ENCODE measurements at regions not wholly inside any gene's neighbourhood (a gene's known extent, or its start where the extent isn't known, plus 50 kb on each side); places are given as distances from the start of the nearest gene placed in this dataset.

- TF ChIP-seq SMAD5 (IDR thresholded peaks at IDR 0.05; ENCODE audit: low read depth), result no peak
- TF ChIP-seq RAD21 (IDR thresholded peaks at IDR 0.05; ENCODE audit: insufficient read depth, low read depth, low read length), result no peak
- no peak for TF ChIP-seq RUNX3 (IDR thresholded peaks at IDR 0.05; ENCODE audit: low read length)
- TF ChIP-seq NFYB (IDR thresholded peaks at IDR 0.05; ENCODE audit: insufficient read depth, low read depth, low read length), result no peak
- no peak for TF ChIP-seq ATF7 (IDR thresholded peaks at IDR 0.05; ENCODE audit: low read depth)
- no peak for TF ChIP-seq PAX5 (IDR thresholded peaks at IDR 0.05; ENCODE audit: borderline replicate concordance, low read depth, low read length)
Measured at GRCh38 chr20:57898332-57898731, 188.5 kb upstream of the PMEPA1 start (continued).

DNA sequence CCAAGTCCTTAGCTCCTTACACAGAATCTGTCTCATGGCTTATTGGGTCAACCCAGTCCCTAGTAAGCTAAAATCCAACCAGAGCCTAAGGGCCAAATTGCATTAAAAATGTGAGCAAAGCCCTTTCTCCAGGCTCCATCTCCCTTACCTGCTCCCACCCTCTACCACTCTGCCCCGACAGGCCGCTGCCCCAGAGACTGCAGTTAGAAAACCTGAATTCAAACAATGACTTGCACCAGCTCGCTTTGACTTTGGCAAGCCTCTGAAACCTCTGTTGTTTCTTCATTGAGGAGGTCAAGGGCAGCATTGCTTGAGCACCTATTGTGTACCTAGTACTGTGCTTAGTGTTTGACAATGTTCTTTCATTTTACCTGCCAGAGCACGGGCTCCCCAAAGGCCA lies 188.1 kb upstream of the PMEPA1 start:
- H3K27me3 ChIP-seq (replicated peaks in 1 of 2; ENCODE audit: control insufficient read depth in 2 of 2, insufficient read depth in 2 of 2, low read length in 1 of 2), result peaks cover 0 to 3% of the 10 kb centered on the region in 2 experiments; a peak in 2 of 4 replicates
- ChIA-PET RAD21 (ENCODE audit: unreplicated experiment) (interaction anchor here (0.6 kb wide), 1 partner anchor 243 kb away, joined by 5 read pairs; no protein-coding TSS in a partner anchor), SMC1A (ENCODE audit: uncharacterized antibody, unreplicated experiment) (no interaction called here), CTCF (no interaction called here), POLR2A (no interaction called here)
- intact Hi-C loops (cut with micrococcal nuclease; ENCODE audit: unreplicated experiment) (no loop called here), in situ Hi-C loops (cut with MboI) (no loop called here)
- H3K4me2 ChIP-seq (ENCODE audit: control insufficient read depth, insufficient read depth), result no peak overlapping the region
- H3K36me3 ChIP-seq (ENCODE audit: control insufficient read depth in 2 of 2, insufficient read depth in 2 of 2, low read length in 1 of 2), result no peaks in the 10 kb centered on the region
- no peak for FAIRE-seq
- ATAC-seq, result no peak
- no peak overlapping the region for H3K9ac ChIP-seq (ENCODE audit: control insufficient read depth, insufficient read depth, low read length)
- H3K4me1 ChIP-seq (ENCODE audit: control insufficient read depth, insufficient read depth, low read length), result no peaks in the 10 kb centered on the region
- H3K9me3 ChIP-seq (replicated peaks; ENCODE audit: control insufficient read depth, insufficient read depth, low read length), result no peaks in the 10 kb centered on the region
- no peak overlapping the region for H3K4me3 ChIP-seq
- H2AFZ ChIP-seq (ENCODE audit: control insufficient read depth, low read depth, low read length), result no peak overlapping the region
- H4K20me1 ChIP-seq (ENCODE audit: control insufficient read depth, insufficient read depth), result no peaks in the 10 kb centered on the region
- DNase-seq (ENCODE audit: low read depth, low spot score), result no peak
- 17% methylated on average over 4 of the region's 4 CpGs for WGBS (ENCODE audit: insufficient coverage, insufficient replicate concordance, low lambda C conversion rate, missing lambda C conversion rate)
- BruUV-seq (replicated peaks), result no TSS peak
- H3K27ac ChIP-seq (ENCODE audit: control insufficient read depth, insufficient read depth), result no peak overlapping the region
- TF ChIP-seq FOXK2 (IDR thresholded peaks at IDR 0.05) (no peak), ZNF384 (IDR thresholded peaks at IDR 0.05; ENCODE audit: borderline replicate concordance, low read depth, low read length) (no peak), CBX3 (IDR thresholded peaks at IDR 0.05; ENCODE audit: borderline replicate concordance, low read depth) (no peak), NKRF (conservative IDR thresholded peaks at IDR 0.05) (no peak), BCL3 (IDR thresholded peaks at IDR 0.05; ENCODE audit: borderline replicate concordance, insufficient read depth, low read depth, low read length, poor library complexity, severe bottlenecking) (no peak), SRF (IDR thresholded peaks at IDR 0.05; ENCODE audit: low read depth in 2 of 2, low read length in 2 of 2) (no peak)
- TF ChIP-seq, protein P1, sequence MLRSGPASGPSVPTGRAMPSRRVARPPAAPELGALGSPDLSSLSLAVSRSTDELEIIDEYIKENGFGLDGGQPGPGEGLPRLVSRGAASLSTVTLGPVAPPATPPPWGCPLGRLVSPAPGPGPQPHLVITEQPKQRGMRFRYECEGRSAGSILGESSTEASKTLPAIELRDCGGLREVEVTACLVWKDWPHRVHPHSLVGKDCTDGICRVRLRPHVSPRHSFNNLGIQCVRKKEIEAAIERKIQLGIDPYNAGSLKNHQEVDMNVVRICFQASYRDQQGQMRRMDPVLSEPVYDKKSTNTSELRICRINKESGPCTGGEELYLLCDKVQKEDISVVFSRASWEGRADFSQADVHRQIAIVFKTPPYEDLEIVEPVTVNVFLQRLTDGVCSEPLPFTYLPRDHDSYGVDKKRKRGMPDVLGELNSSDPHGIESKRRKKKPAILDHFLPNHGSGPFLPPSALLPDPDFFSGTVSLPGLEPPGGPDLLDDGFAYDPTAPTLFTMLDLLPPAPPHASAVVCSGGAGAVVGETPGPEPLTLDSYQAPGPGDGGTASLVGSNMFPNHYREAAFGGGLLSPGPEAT (IDR thresholded peaks at IDR 0.05; ENCODE audit: low read depth), result no peak
- TF ChIP-seq, protein P2, sequence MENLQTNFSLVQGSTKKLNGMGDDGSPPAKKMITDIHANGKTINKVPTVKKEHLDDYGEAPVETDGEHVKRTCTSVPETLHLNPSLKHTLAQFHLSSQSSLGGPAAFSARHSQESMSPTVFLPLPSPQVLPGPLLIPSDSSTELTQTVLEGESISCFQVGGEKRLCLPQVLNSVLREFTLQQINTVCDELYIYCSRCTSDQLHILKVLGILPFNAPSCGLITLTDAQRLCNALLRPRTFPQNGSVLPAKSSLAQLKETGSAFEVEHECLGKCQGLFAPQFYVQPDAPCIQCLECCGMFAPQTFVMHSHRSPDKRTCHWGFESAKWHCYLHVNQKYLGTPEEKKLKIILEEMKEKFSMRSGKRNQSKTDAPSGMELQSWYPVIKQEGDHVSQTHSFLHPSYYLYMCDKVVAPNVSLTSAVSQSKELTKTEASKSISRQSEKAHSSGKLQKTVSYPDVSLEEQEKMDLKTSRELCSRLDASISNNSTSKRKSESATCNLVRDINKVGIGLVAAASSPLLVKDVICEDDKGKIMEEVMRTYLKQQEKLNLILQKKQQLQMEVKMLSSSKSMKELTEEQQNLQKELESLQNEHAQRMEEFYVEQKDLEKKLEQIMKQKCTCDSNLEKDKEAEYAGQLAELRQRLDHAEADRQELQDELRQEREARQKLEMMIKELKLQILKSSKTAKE (IDR thresholded peaks at IDR 0.05; ENCODE audit: low read depth, poor library complexity, severe bottlenecking), result no peak
- no peaks in the 10 kb centered on the region for H3K79me2 ChIP-seq (ENCODE audit: control insufficient read depth, insufficient read depth, low read length)

Measured in GM12878 (cell line).